ENCODE measurements at regions not wholly inside any gene's neighbourhood (a gene's known extent, or its start where the extent isn't known, plus 50 kb on each side); places are given as distances from the start of the nearest gene placed in this dataset.

DNA sequence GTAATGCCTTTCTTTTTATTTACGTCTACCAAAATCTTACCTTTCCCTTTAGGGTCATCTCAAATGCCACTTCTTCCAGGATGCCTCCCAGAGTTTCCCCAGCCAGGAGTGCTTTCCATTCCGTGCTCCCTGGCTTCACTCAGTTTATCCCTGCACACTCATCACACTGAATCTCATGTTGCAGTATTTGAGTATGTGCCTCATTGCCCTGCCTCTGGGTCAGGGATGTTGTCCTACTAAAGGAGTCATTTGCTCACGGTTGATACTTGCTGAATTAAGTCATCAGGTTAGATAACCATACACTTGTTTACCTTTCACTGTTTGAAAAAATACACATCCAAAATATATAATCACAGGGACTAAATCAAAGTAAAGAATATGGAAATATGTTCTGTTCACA is 356.2 kb upstream of the GATB start:
- DNase-seq (ENCODE audit: low spot score), result no peak
- intact Hi-C loops (cut with DNase I), result no loop called here
- H3K4me3 ChIP-seq, result no peak overlapping the region
- H3K27ac ChIP-seq, result no peak overlapping the region
- H3K27me3 ChIP-seq (replicated peaks; ENCODE audit: insufficient read depth), result no peaks in the 10 kb centered on the region
- no peaks in the 10 kb centered on the region for H3K4me1 ChIP-seq (replicated peaks)
- WGBS, result 85% methylated on average over 3 of the region's 3 CpGs
- H3K9me3 ChIP-seq, result no peaks in the 10 kb centered on the region
- H3K36me3 ChIP-seq, result no peaks in the 10 kb centered on the region
- TF ChIP-seq, protein P1, sequence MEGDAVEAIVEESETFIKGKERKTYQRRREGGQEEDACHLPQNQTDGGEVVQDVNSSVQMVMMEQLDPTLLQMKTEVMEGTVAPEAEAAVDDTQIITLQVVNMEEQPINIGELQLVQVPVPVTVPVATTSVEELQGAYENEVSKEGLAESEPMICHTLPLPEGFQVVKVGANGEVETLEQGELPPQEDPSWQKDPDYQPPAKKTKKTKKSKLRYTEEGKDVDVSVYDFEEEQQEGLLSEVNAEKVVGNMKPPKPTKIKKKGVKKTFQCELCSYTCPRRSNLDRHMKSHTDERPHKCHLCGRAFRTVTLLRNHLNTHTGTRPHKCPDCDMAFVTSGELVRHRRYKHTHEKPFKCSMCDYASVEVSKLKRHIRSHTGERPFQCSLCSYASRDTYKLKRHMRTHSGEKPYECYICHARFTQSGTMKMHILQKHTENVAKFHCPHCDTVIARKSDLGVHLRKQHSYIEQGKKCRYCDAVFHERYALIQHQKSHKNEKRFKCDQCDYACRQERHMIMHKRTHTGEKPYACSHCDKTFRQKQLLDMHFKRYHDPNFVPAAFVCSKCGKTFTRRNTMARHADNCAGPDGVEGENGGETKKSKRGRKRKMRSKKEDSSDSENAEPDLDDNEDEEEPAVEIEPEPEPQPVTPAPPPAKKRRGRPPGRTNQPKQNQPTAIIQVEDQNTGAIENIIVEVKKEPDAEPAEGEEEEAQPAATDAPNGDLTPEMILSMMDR (IDR thresholded peaks at IDR 0.05), result no peak
- TF ChIP-seq POLR2AphosphoS5 (IDR thresholded peaks at IDR 0.05) (no peak), POLR2A (IDR thresholded peaks at IDR 0.05) (no peak)

DNA sequence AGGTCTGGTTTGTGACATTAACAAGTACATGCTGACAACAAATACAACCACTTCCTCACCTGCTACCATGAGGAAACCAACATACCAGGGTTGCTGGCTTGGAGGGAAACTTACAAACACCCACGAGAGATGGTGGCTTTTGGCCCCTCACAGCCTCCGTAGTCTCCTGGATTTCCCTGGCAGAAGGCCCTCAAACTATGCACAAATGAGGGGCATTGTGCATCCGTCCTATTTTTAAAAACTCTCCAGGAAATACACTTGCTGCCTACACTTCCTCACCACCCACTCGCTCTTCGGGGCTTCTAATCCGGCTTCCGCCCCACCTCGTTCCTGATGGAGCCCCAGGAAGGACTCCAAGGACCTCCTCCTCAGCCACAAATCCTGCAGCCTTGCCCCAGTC is 355.0 kb upstream of the GATB start:
- 76% methylated on average over 7 of the region's 8 CpGs for WGBS
- no peaks in the 10 kb centered on the region for H3K36me3 ChIP-seq
- no peak overlapping the region for H3K27ac ChIP-seq
- no peak for DNase-seq (ENCODE audit: low spot score)
- H3K9me3 ChIP-seq, result no peaks in the 10 kb centered on the region
- TF ChIP-seq POLR2AphosphoS5 (IDR thresholded peaks at IDR 0.05) (no peak), POLR2A (IDR thresholded peaks at IDR 0.05) (no peak)
- TF ChIP-seq, protein P1 (IDR thresholded peaks at IDR 0.05), result no peak
- H3K4me1 ChIP-seq (replicated peaks), result no peaks in the 10 kb centered on the region
- intact Hi-C loops (cut with DNase I), result no loop called here
- H3K4me3 ChIP-seq, result no peak overlapping the region
- no peaks in the 10 kb centered on the region for H3K27me3 ChIP-seq (replicated peaks; ENCODE audit: insufficient read depth)

DNA sequence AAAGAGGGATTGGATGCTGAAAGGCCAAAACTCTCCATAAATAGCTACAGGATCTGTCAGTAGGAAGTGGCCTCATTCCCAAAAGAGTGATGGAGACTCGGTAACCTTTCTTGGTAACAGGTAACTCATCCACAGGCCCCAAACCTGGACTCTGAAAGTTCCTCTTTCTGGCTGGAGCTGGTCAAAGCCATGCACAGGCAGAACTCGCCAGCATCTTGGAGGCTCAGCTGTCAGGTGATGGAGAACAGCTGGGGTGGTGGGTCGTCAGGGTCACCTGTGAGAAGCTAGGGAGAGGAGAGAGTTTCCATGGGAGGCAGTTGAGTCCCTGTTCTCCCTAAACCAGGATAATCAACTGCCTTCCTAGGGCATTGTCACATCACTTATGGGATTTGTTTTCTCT is 354.3 kb upstream of the GATB start:
- 88% methylated on average over 3 of the region's 3 CpGs for WGBS
- DNase-seq (ENCODE audit: low spot score), result no peak
- intact Hi-C loops (cut with DNase I), result no loop called here
- no peaks in the 10 kb centered on the region for H3K27me3 ChIP-seq (replicated peaks; ENCODE audit: insufficient read depth)
- no peak overlapping the region for H3K4me3 ChIP-seq
- no peak overlapping the region for H3K27ac ChIP-seq
- H3K4me1 ChIP-seq (replicated peaks), result no peaks in the 10 kb centered on the region
- H3K9me3 ChIP-seq, result no peaks in the 10 kb centered on the region
- TF ChIP-seq POLR2A (IDR thresholded peaks at IDR 0.05), result no peak
- TF ChIP-seq POLR2AphosphoS5 (IDR thresholded peaks at IDR 0.05), result no peak
- TF ChIP-seq, protein P1 (IDR thresholded peaks at IDR 0.05), result no peak
- no peaks in the 10 kb centered on the region for H3K36me3 ChIP-seq

DNA sequence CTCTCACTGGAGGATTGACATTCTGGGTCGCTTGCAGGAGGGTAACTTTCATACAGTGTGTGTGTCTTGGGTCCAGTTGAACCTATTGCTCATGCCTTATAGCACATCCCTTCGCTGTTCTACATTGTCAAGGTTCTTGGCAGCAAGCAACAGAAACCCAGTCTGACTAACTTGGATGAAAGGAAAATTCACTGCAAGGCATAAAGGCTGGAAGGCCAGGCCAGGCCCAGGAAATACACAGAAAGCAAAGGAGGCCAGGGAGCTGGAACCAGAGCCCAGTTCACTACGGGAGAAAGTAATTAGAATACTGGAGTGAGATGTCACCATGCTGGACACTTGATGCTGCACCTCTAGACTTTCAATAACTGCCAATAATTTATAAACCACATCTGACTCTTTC is 353.8 kb upstream of the GATB start:
- TF ChIP-seq POLR2A (IDR thresholded peaks at IDR 0.05) (no peak), POLR2AphosphoS5 (IDR thresholded peaks at IDR 0.05) (no peak)
- TF ChIP-seq, protein P1 (IDR thresholded peaks at IDR 0.05), result no peak
- 67% methylated on average over 3 of the region's 3 CpGs for WGBS

DNA sequence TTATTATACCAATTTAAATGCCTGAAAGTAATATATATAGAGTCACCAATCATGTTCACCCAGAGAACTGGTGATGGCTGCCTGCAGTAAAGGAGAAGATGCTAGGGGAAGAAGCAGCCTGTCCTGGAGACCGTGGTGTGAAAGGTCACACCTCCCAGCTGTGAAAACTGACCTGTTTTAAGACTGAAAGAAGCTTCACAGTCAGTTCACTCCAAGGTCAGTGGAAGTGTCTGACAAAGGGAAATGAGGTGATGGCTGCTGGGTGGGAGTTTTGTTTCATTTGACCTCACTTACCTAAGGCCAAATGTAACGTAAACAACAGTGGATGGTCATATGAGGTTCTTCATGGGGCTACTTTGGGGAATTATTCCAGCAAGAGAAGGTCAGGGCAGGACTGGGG is 352.1 kb upstream of the GATB start:
- WGBS, result 87% methylated on average over 2 of the region's 2 CpGs
- no peaks in the 10 kb centered on the region for H3K4me1 ChIP-seq (replicated peaks)

More for the DNA sequence above, 353.8 kb upstream of the GATB start:
- H3K9me3 ChIP-seq, result no peaks in the 10 kb centered on the region
- no peaks in the 10 kb centered on the region for H3K36me3 ChIP-seq
- no peak overlapping the region for H3K4me3 ChIP-seq
- DNase-seq (ENCODE audit: low spot score), result no peak
- intact Hi-C loops (cut with DNase I), result no loop called here
- H3K4me1 ChIP-seq (replicated peaks), result no peaks in the 10 kb centered on the region
- no peak overlapping the region for H3K27ac ChIP-seq
- H3K27me3 ChIP-seq (replicated peaks; ENCODE audit: insufficient read depth), result no peaks in the 10 kb centered on the region

More for the DNA sequence above, 352.1 kb upstream of the GATB start:
- Histone ChIP-seq H3K27ac (no peak overlapping the region), H3K4me3 (no peak overlapping the region), H3K36me3 (no peaks in the 10 kb centered on the region), H3K27me3 (replicated peaks; ENCODE audit: insufficient read depth) (no peaks in the 10 kb centered on the region), H3K9me3 (no peaks in the 10 kb centered on the region)
- no peak for TF ChIP-seq POLR2AphosphoS5 (IDR thresholded peaks at IDR 0.05)
- TF ChIP-seq, protein P1 (IDR thresholded peaks at IDR 0.05), result no peak
- no peak for DNase-seq (ENCODE audit: low spot score)
- intact Hi-C loops (cut with DNase I), result no loop called here
